ENCODE measurements at regions not wholly inside any gene's neighbourhood (a gene's known extent, or its start where the extent isn't known, plus 50 kb on each side); places are given as distances from the start of the nearest gene placed in this dataset.
"Not testable (repeated sequence)": the region's sequence is repeated elsewhere in the genome, so short reads cannot be mapped to it uniquely, and the experiment has no call there.

- TF ChIP-seq CTCF (IDR thresholded peaks at IDR 0.05; ENCODE audit: unreplicated experiment) = no peak
- Mint-ChIP-seq H3K4me3 (no peak overlapping the region), H3K27me3 (ENCODE audit: low read depth) (peaks cover 51% of the 10 kb centered on the region), H3K36me3 (no peaks in the 10 kb centered on the region), H3K4me1 (no peaks in the 10 kb centered on the region), H3K27ac (no peak overlapping the region), H3K9me3 (no peaks in the 10 kb centered on the region)
- no peak for DNase-seq (ENCODE audit: low spot score in 2 of 2, unreplicated experiment in 2 of 2)
Measured at GRCh38 chr10:71014021-71014805, 125.8 kb upstream of the PCBD1 start.

GRCh38 chr10:71015674-71016073 lies 127.3 kb upstream of the PCBD1 start:
- DNase-seq (ENCODE audit: low spot score in 2 of 2, unreplicated experiment in 2 of 2) = no peak
- no peaks in the 10 kb centered on the region for H3K4me1 Mint-ChIP-seq
- TF ChIP-seq CTCF (IDR thresholded peaks at IDR 0.05; ENCODE audit: unreplicated experiment) = no peak
- H3K27ac Mint-ChIP-seq = no peak overlapping the region
- no peak overlapping the region for H3K4me3 Mint-ChIP-seq
- H3K27me3 Mint-ChIP-seq (ENCODE audit: low read depth) = peaks cover 51% of the 10 kb centered on the region
- H3K9me3 Mint-ChIP-seq = peaks cover 5% of the 10 kb centered on the region
- no peaks in the 10 kb centered on the region for H3K36me3 Mint-ChIP-seq

GRCh38 chr10:71020061-71020460 lies 131.7 kb upstream of the PCBD1 start:
- DNase-seq (ENCODE audit: low spot score in 2 of 2, unreplicated experiment in 2 of 2); H3K4me3 Mint-ChIP-seq; H3K4me1 Mint-ChIP-seq: not testable (repeated sequence)

GRCh38 chr10:71021402-71021801 lies 133.0 kb upstream of the PCBD1 start:
- no peak overlapping the region for H3K27ac Mint-ChIP-seq
- H3K9me3 Mint-ChIP-seq = peaks cover 12% of the 10 kb centered on the region
- no peaks in the 10 kb centered on the region for H3K36me3 Mint-ChIP-seq
- H3K4me1 Mint-ChIP-seq = no peaks in the 10 kb centered on the region
- H3K4me3 Mint-ChIP-seq = no peak overlapping the region
- TF ChIP-seq CTCF (IDR thresholded peaks at IDR 0.05; ENCODE audit: unreplicated experiment) = no peak
- peaks cover 25% of the 10 kb centered on the region for H3K27me3 Mint-ChIP-seq (ENCODE audit: low read depth)
- DNase-seq (ENCODE audit: low spot score in 2 of 2, unreplicated experiment in 2 of 2) = no peak

More at GRCh38 chr10:71020061-71020460, 131.7 kb upstream of the PCBD1 start:
- peaks cover 12% of the 10 kb centered on the region for H3K9me3 Mint-ChIP-seq
- not testable (repeated sequence) for H3K27ac Mint-ChIP-seq, H3K36me3 Mint-ChIP-seq
- peaks cover 31% of the 10 kb centered on the region for H3K27me3 Mint-ChIP-seq (ENCODE audit: low read depth)

- Mint-ChIP-seq H3K4me3 (no peak overlapping the region), H3K4me1 (no peaks in the 10 kb centered on the region), H3K9me3 (peaks cover 12% of the 10 kb centered on the region), H3K27me3 (ENCODE audit: low read depth) (peaks cover 8% of the 10 kb centered on the region), H3K27ac (no peak overlapping the region), H3K36me3 (no peaks in the 10 kb centered on the region)
- DNase-seq (ENCODE audit: low spot score in 2 of 2, unreplicated experiment in 2 of 2) = no peak
- no peak for TF ChIP-seq CTCF (IDR thresholded peaks at IDR 0.05; ENCODE audit: unreplicated experiment)
Measured at GRCh38 chr10:71023704-71024283, 135.4 kb upstream of the PCBD1 start.

- peaks cover 12% of the 10 kb centered on the region for H3K9me3 Mint-ChIP-seq
- no peak overlapping the region for H3K27ac Mint-ChIP-seq
- H3K27me3 Mint-ChIP-seq (ENCODE audit: low read depth) = peaks cover 4% of the 10 kb centered on the region
- no peak for DNase-seq (ENCODE audit: low spot score in 2 of 2, unreplicated experiment in 2 of 2)
- no peak for TF ChIP-seq CTCF (IDR thresholded peaks at IDR 0.05; ENCODE audit: unreplicated experiment)
- H3K4me3 Mint-ChIP-seq = no peak overlapping the region
- no peaks in the 10 kb centered on the region for H3K4me1 Mint-ChIP-seq
- no peaks in the 10 kb centered on the region for H3K36me3 Mint-ChIP-seq
Measured at GRCh38 chr10:71024490-71024889, 136.1 kb upstream of the PCBD1 start.

Measured in mesothelial cell of epicardium (in vitro differentiated cells).